ENCODE measurements at regions not wholly inside any gene's neighbourhood (a gene's known extent, or its start where the extent isn't known, plus 50 kb on each side); places are given as distances from the start of the nearest gene placed in this dataset.

DNA sequence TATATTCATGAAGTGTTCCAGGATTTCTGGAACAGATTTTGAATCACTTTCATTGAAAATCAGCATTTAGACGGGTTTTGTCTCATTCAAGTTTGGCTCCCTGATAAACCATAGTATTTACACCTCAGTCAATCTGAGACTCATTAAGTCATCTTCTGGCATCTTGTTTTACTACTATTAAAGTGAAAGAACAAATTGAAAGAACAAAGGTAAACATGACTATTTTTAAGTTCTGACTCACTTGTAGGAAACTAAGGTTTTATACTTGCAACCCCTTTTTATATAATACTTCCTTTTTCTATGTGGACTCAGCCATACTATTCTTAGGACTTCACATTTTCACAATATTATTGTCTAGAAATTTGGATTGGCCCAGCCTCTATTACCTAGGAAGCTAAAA is 854.4 kb downstream of the SQOR start (continued):
- TF ChIP-seq, protein P1, sequence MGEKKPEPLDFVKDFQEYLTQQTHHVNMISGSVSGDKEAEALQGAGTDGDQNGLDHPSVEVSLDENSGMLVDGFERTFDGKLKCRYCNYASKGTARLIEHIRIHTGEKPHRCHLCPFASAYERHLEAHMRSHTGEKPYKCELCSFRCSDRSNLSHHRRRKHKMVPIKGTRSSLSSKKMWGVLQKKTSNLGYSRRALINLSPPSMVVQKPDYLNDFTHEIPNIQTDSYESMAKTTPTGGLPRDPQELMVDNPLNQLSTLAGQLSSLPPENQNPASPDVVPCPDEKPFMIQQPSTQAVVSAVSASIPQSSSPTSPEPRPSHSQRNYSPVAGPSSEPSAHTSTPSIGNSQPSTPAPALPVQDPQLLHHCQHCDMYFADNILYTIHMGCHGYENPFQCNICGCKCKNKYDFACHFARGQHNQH (CRISPR knock-in tag; IDR thresholded peaks at IDR 0.05) = no peak

GRCh38 chr15:46496491-46497115 is 861.8 kb downstream of the SQOR start:
- CTCF ChIA-PET (ENCODE audit: low intra/inter-chr PET ratio, low total read pairs) = no interaction called here
- in situ Hi-C loops (cut with HindIII; ENCODE audit: extremely low pct_ligation_motif_present, low pct_unique_long_range_greater_than_20kb) (loop anchor here (10.0 kb wide), 1 partner anchor 58 kb away; no protein-coding TSS in a partner anchor), intact Hi-C loops (cut with micrococcal nuclease; ENCODE audit: unreplicated experiment) (no loop called here)

More at GRCh38 chr15:46496491-46497115, 861.8 kb downstream of the SQOR start:
- ATAC-seq (no peak), DNase-seq (ENCODE audit: low spot score) (no peak), FAIRE-seq (no peak)
- no peak overlapping the region for H3K4me3 ChIP-seq (replicated peaks in 1 of 3; ENCODE audit: insufficient read depth in 1 of 3, low read depth in 2 of 3, low read length in 3 of 3)
- H3K27ac ChIP-seq (ENCODE audit: extremely low read length, insufficient read depth, low read length) = no peak overlapping the region
- H3K79me2 ChIP-seq (ENCODE audit: insufficient read depth, low read length) = no peaks in the 10 kb centered on the region
- H3K4me1 ChIP-seq (ENCODE audit: insufficient read depth, low read length) = no peaks in the 10 kb centered on the region
- 0% methylated on average over 1 of the region's 1 CpG for WGBS (ENCODE audit: low lambda C conversion rate)
- BruUV-seq (replicated peaks) = no TSS peak
- no peak overlapping the region for H3K4me2 ChIP-seq (ENCODE audit: low read depth, low read length)
- peaks cover 77% of the 10 kb centered on the region for H3K9me3 ChIP-seq (ENCODE audit: low read length)
- no peaks in the 10 kb centered on the region for H3K36me3 ChIP-seq (replicated peaks in 1 of 2; ENCODE audit: control insufficient read depth in 1 of 2, insufficient read depth in 2 of 2, low read length in 2 of 2)
- POLR2A ChIA-PET = no interaction called here
- TF ChIP-seq ARNT (IDR thresholded peaks at IDR 0.05) (no peak), ZNF83 (CRISPR knock-in tag; IDR thresholded peaks at IDR 0.05; ENCODE audit: borderline replicate concordance) (no peak), TBX2 (CRISPR knock-in tag; IDR thresholded peaks at IDR 0.05; ENCODE audit: borderline replicate concordance) (no peak), NFE2 (CRISPR knock-in tag; IDR thresholded peaks at IDR 0.05) (no peak), CCAR2 (optimal IDR thresholded peaks at IDR 0.05; ENCODE audit: low read depth, low read length) (no peak), U2AF1 (optimal IDR thresholded peaks at IDR 0.05; ENCODE audit: low read depth, low read length) (no peak)
- TF ChIP-seq, protein P2, sequence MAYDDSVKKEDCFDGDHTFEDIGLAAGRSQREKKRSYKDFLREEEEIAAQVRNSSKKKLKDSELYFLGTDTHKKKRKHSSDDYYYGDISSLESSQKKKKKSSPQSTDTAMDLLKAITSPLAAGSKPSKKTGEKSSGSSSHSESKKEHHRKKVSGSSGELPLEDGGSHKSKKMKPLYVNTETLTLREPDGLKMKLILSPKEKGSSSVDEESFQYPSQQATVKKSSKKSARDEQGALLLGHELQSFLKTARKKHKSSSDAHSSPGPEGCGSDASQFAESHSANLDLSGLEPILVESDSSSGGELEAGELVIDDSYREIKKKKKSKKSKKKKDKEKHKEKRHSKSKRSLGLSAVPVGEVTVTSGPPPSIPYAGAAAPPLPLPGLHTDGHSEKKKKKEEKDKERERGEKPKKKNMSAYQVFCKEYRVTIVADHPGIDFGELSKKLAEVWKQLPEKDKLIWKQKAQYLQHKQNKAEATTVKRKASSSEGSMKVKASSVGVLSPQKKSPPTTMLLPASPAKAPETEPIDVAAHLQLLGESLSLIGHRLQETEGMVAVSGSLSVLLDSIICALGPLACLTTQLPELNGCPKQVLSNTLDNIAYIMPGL (CRISPR knock-in tag; IDR thresholded peaks at IDR 0.05; ENCODE audit: borderline replicate concordance in 1 of 2, low read depth in 1 of 2) = no peak
- no peaks in the 10 kb centered on the region for H3K27me3 ChIP-seq (ENCODE audit: control insufficient read depth in 1 of 2, insufficient read depth in 2 of 2, low read length in 2 of 2)
- H2AFZ ChIP-seq (ENCODE audit: low read length) = no peak overlapping the region
- no peaks in the 10 kb centered on the region for H4K20me1 ChIP-seq (ENCODE audit: insufficient read depth, low read length)
- H3K9ac ChIP-seq (ENCODE audit: insufficient read depth, low read depth, low read length) = no peak overlapping the region
